OCI-LY7 (cell line): ENCODE measurements at regions not wholly inside any gene's neighbourhood (a gene's known extent, or its start where the extent isn't known, plus 50 kb on each side); places are given as distances from the start of the nearest gene placed in this dataset.

Source experiments
- CTCF ChIP-seq: fragments of 200-600 bp; sonication (generic); conservative IDR thresholded peaks from 2 replicates; pipeline ENCODE4 v1.5.1; 2014; ENCODE audit warnings: mild to moderate bottlenecking, antibody characterized with exemption, low read length, moderate library complexity, mixed read lengths
- EZH2phosphoT487 ChIP-seq: fragments of 200-600 bp; sonication (generic); IDR thresholded peaks from 2 replicates; pipeline ENCODE4 v1.6.1; 2018; ENCODE audit warnings: low read depth, borderline replicate concordance, mild to moderate bottlenecking, mixed run types, antibody characterized with exemption, low read length, moderate library complexity, mixed read lengths

DNA sequence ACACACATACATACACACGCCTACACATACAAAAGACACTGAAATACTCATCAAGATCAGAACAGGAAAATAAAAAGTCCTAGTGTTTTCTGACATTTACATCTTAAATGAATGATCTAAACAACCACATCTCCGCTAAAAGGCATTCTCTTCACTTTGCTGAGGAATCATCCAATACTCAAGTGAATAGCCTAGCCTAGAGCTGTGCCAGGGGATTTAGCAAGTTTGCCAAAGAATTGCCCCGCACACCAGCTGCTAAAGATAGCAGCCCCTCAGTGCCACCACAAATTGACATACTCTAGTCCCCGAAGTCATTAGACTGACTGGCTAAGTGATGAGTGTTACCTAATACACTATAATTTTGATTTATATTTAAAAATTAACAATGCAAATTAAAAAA lies 246.8 kb upstream of the POU3F2 start:
- TF ChIP-seq CTCF (no peak), EZH2phosphoT487 (no peak)
